ENCODE measurements at regions not wholly inside any gene's neighbourhood (a gene's known extent, or its start where the extent isn't known, plus 50 kb on each side); places are given as distances from the start of the nearest gene placed in this dataset.

DNA sequence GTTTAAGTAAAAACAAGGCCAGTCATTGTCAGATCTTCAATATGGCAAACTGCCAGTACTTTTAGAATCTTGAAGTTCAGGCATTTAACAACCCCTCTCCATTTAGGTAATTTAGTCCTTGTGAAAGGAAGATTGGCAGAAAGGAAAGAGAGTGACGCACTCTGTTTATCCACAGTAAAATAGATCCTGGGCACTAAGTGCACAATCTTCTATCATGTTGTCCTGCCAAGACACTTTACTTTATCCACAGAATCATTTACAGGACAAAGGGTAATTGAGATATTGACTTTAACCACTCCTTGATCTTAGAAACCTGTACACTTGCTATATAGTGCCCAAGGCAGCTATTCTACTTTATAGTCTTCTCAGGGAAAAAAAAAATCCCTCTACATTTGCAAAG lies 786.4 kb upstream of the SLITRK1 start:
- TF ChIP-seq POLR2AphosphoS5 (IDR thresholded peaks at IDR 0.05) = no peak
- TF ChIP-seq, protein P1, sequence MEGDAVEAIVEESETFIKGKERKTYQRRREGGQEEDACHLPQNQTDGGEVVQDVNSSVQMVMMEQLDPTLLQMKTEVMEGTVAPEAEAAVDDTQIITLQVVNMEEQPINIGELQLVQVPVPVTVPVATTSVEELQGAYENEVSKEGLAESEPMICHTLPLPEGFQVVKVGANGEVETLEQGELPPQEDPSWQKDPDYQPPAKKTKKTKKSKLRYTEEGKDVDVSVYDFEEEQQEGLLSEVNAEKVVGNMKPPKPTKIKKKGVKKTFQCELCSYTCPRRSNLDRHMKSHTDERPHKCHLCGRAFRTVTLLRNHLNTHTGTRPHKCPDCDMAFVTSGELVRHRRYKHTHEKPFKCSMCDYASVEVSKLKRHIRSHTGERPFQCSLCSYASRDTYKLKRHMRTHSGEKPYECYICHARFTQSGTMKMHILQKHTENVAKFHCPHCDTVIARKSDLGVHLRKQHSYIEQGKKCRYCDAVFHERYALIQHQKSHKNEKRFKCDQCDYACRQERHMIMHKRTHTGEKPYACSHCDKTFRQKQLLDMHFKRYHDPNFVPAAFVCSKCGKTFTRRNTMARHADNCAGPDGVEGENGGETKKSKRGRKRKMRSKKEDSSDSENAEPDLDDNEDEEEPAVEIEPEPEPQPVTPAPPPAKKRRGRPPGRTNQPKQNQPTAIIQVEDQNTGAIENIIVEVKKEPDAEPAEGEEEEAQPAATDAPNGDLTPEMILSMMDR (IDR thresholded peaks at IDR 0.05 in 8 of 11, conservative IDR thresholded peaks at IDR 0.05 in 3 of 11) = no peak
- no peak for TF ChIP-seq POLR2A (IDR thresholded peaks at IDR 0.05)
